ENCODE measurements at regions not wholly inside any gene's neighbourhood (a gene's known extent, or its start where the extent isn't known, plus 50 kb on each side); places are given as distances from the start of the nearest gene placed in this dataset.

DNA sequence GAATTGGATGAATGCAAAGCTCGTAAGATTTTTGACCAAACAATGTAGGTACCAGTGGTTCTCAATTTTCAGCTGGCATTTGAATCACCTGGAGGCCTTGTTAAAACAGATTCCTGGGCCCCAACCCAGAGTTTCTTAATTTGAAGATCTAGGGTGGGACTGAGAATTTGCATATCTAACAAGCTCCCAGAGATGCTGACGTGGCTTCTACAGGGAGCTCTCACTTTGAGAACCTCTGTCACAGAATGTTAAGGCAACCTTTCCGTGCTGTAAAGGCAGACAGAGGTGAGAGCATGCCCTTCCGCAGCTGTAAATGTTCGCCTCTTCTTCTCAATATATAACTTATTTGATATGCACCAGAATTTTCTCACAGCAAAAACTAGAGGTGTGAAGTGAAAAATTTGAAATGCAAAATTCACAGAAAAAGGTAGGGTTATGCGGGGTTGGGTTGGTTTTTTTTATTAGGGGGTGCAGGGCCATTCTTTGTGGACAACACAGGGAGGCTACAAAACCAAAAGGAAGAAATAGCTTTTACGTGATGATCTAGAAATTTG, 69.4 kb downstream of the BMP2 start:
- no peaks in the 10 kb centered on the region for H3K27me3 ChIP-seq (ENCODE audit: insufficient read depth, low read length, poor library complexity, severe bottlenecking)

DNA sequence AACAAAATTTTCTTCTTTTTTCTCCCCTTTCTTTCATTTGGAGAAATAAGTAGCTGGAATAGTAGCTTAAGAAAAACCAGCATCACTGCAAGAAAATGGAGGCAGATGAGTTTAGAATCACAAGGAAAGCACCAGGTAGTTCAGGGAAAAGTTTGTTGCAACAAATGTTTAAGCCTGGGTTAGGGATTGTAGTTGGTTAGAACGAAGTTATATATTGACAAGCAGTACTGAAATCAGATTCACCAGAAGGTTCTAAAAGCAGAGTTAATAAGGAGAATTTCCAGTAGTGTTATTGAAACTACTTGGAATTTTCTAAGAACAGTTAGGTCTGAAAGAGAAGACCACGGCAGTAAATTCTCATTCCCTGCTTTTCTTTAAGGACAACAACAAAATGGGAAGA, 70.2 kb downstream of the BMP2 start:
- H3K9me3 ChIP-seq (ENCODE audit: insufficient read depth, low read depth, low read length): no peaks in the 10 kb centered on the region
- no peaks in the 10 kb centered on the region for H4K20me1 ChIP-seq (ENCODE audit: insufficient read depth, low read length, poor library complexity, severe bottlenecking)
- no peaks in the 10 kb centered on the region for H3K4me1 ChIP-seq (ENCODE audit: insufficient read depth, low read length, poor library complexity, severe bottlenecking)
- no peaks in the 10 kb centered on the region for H3K9me2 ChIP-seq (replicated peaks; ENCODE audit: low read depth, low read length)
- H2AFZ ChIP-seq (ENCODE audit: low read length): no peak overlapping the region
- no peak overlapping the region for H3K4me3 ChIP-seq (ENCODE audit: low read length, poor library complexity, severe bottlenecking)
- H3K27me3 ChIP-seq (ENCODE audit: insufficient read depth, low read length, poor library complexity, severe bottlenecking): no peaks in the 10 kb centered on the region
- no peak overlapping the region for H3K9ac ChIP-seq (ENCODE audit: low read depth, low read length, poor library complexity, severe bottlenecking)
- no peak overlapping the region for H3K4me2 ChIP-seq (ENCODE audit: low read depth, low read length, poor library complexity, severe bottlenecking)
- H3K79me2 ChIP-seq (ENCODE audit: insufficient read depth, low read length): no peaks in the 10 kb centered on the region
- H3K36me3 ChIP-seq (ENCODE audit: insufficient read depth, low read length): no peaks in the 10 kb centered on the region
- TF ChIP-seq EZH2phosphoT487 (IDR thresholded peaks at IDR 0.05; ENCODE audit: borderline replicate concordance): no peak
- TF ChIP-seq, protein P1, sequence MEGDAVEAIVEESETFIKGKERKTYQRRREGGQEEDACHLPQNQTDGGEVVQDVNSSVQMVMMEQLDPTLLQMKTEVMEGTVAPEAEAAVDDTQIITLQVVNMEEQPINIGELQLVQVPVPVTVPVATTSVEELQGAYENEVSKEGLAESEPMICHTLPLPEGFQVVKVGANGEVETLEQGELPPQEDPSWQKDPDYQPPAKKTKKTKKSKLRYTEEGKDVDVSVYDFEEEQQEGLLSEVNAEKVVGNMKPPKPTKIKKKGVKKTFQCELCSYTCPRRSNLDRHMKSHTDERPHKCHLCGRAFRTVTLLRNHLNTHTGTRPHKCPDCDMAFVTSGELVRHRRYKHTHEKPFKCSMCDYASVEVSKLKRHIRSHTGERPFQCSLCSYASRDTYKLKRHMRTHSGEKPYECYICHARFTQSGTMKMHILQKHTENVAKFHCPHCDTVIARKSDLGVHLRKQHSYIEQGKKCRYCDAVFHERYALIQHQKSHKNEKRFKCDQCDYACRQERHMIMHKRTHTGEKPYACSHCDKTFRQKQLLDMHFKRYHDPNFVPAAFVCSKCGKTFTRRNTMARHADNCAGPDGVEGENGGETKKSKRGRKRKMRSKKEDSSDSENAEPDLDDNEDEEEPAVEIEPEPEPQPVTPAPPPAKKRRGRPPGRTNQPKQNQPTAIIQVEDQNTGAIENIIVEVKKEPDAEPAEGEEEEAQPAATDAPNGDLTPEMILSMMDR (conservative IDR thresholded peaks at IDR 0.05; ENCODE audit: low read length): no peak
- H3F3A ChIP-seq (ENCODE audit: low read depth): no peaks in the 10 kb centered on the region

More for the DNA sequence above, 69.4 kb downstream of the BMP2 start:
- Histone ChIP-seq H3K9me3 (ENCODE audit: insufficient read depth, low read depth, low read length) (no peaks in the 10 kb centered on the region), H3K4me2 (ENCODE audit: low read depth, low read length, poor library complexity, severe bottlenecking) (no peak overlapping the region), H3K4me3 (ENCODE audit: low read length, poor library complexity, severe bottlenecking) (no peak overlapping the region), H3K9ac (ENCODE audit: low read depth, low read length, poor library complexity, severe bottlenecking) (no peak overlapping the region), H3F3A (ENCODE audit: low read depth) (no peaks in the 10 kb centered on the region), H2AFZ (ENCODE audit: low read length) (no peak overlapping the region), H3K36me3 (ENCODE audit: insufficient read depth, low read length) (no peaks in the 10 kb centered on the region), H3K9me2 (replicated peaks; ENCODE audit: low read depth, low read length) (no peaks in the 10 kb centered on the region), H4K20me1 (ENCODE audit: insufficient read depth, low read length, poor library complexity, severe bottlenecking) (no peaks in the 10 kb centered on the region), H3K79me2 (ENCODE audit: insufficient read depth, low read length) (no peaks in the 10 kb centered on the region), H3K4me1 (ENCODE audit: insufficient read depth, low read length, poor library complexity, severe bottlenecking) (no peaks in the 10 kb centered on the region)
- TF ChIP-seq, protein P1 (conservative IDR thresholded peaks at IDR 0.05; ENCODE audit: low read length): no peak
- no peak for TF ChIP-seq EZH2phosphoT487 (IDR thresholded peaks at IDR 0.05; ENCODE audit: borderline replicate concordance)

DNA sequence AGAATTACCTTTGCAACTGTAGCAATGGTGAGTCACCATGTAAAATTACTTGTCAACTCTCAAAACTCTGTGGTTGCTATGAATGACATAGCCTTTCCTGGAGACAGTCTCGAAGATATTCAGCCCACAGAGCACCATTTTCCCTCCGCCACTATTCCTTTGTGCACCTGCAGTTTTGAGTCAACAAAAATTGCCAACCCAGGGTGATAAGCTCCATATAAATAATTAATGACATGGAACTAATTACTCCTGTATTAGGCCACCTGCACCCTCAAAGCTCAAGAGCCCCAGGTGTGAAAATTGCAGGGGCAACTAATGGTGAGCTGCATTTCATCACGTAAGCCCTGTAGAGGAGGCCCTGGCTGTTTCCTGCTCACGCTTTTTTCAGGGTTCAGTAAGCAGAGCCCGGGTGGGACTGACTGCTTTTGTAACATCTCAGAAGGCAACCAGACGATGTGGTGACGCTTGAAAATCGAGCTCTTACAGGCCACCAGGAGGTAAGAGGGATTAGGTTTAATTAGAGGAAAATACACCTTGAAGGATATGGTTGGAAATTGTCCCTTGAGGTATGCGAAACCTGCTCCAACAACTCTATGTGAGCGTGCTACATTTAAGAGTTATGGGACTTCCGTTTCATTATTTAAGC, 70.8 kb downstream of the BMP2 start:
- no peaks in the 10 kb centered on the region for H3K4me1 ChIP-seq (ENCODE audit: insufficient read depth, low read length, poor library complexity, severe bottlenecking)
- H3F3A ChIP-seq (ENCODE audit: low read depth): no peaks in the 10 kb centered on the region
- no peak overlapping the region for H2AFZ ChIP-seq (ENCODE audit: low read length)
- H3K27me3 ChIP-seq (ENCODE audit: insufficient read depth, low read length, poor library complexity, severe bottlenecking): no peaks in the 10 kb centered on the region
- H3K9ac ChIP-seq (ENCODE audit: low read depth, low read length, poor library complexity, severe bottlenecking): no peak overlapping the region
- no peak overlapping the region for H3K4me3 ChIP-seq (ENCODE audit: low read length, poor library complexity, severe bottlenecking)
- no peak overlapping the region for H3K4me2 ChIP-seq (ENCODE audit: low read depth, low read length, poor library complexity, severe bottlenecking)
- no peaks in the 10 kb centered on the region for H3K9me2 ChIP-seq (replicated peaks; ENCODE audit: low read depth, low read length)
- no peaks in the 10 kb centered on the region for H3K9me3 ChIP-seq (ENCODE audit: insufficient read depth, low read depth, low read length)
- no peaks in the 10 kb centered on the region for H3K79me2 ChIP-seq (ENCODE audit: insufficient read depth, low read length)
- TF ChIP-seq EZH2phosphoT487 (IDR thresholded peaks at IDR 0.05; ENCODE audit: borderline replicate concordance): no peak
- TF ChIP-seq, protein P1 (conservative IDR thresholded peaks at IDR 0.05; ENCODE audit: low read length): no peak
- no peaks in the 10 kb centered on the region for H4K20me1 ChIP-seq (ENCODE audit: insufficient read depth, low read length, poor library complexity, severe bottlenecking)
- H3K36me3 ChIP-seq (ENCODE audit: insufficient read depth, low read length): no peaks in the 10 kb centered on the region
